HEK293 (cell line): ENCODE measurements at regions not wholly inside any gene's neighbourhood (a gene's known extent, or its start where the extent isn't known, plus 50 kb on each side); places are given as distances from the start of the nearest gene placed in this dataset.
A peak's percentile ranks its signal among the peaks of the same experiment; 100 is the strongest.

Experiments used
- CTCF ChIA-PET: fragments of 350-600 bp; formaldehyde crosslinking; extraction: SDS; loops from one replicate; lab custom pipeline; 2021; ENCODE audit warnings: antibody characterized with exemption; lab: Yijun Ruan, JAX
- POLR2A ChIA-PET: fragments of 300-600 bp; formaldehyde crosslinking; extraction: SDS; loops from one replicate; lab custom pipeline; 2020; ENCODE audit warnings: antibody characterized with exemption, inconsistent platforms; lab: Yijun Ruan, JAX
- H3K27ac ChIP-seq: fragments of 200-500 bp; sonication (Bioruptor generic); 2 replicates; pipeline ENCODE4 v1.5.1; 2014; ENCODE audit warnings: low read depth, low read length, control low read depth, inconsistent platforms; ENCODE audit errors: extremely low read depth
- H3K36me3 ChIP-seq, 2 experiments: fragments of 200-500 bp in 1 of 2; sonication (Bioruptor generic) in 1 of 2; 1 replicate in 1 of 2; 2 replicates in 1 of 2; pipeline ENCODE4 v1.5.1; 2014 to 2017; ENCODE audit warnings: inconsistent platforms in 2 of 2, low read length in 2 of 2; ENCODE audit not compliant: control insufficient read depth in 2 of 2, insufficient read depth in 1 of 2
- H3K4me1 ChIP-seq: fragments of 200-500 bp; sonication (Bioruptor generic); 2 replicates; pipeline ENCODE4 v1.5.1; 2014; ENCODE audit warnings: mild to moderate bottlenecking, low read length, inconsistent platforms; ENCODE audit not compliant: control insufficient read depth, insufficient read depth
- H3K4me3 ChIP-seq: 2 replicates; pipeline ENCODE4 v1.5.1; 2011; ENCODE audit warnings: low read depth, mild to moderate bottlenecking, control low read depth, low read length, moderate library complexity
- H3K9me3 ChIP-seq: fragments of 200-500 bp; sonication (Bioruptor generic); 2 replicates; pipeline ENCODE4 v1.5.1; 2014; ENCODE audit warnings: low read depth, low read length, inconsistent platforms; ENCODE audit not compliant: control insufficient read depth, insufficient read depth
- GLIS2 ChIP-seq: fragments of 450-650 bp; formaldehyde crosslinking; IDR thresholded peaks from 2 replicates; pipeline ENCODE4 v1.5.1; 2016; ENCODE audit warnings: missing biosample characterization, missing genetic modification characterization
- MEIS1 ChIP-seq: sonication (generic); formaldehyde crosslinking; IDR thresholded peaks from 2 replicates; pipeline ENCODE4 v1.8.1; 2022; ENCODE audit warnings: missing genetic modification reagents, mild to moderate bottlenecking, borderline replicate concordance
- OSR2 ChIP-seq: fragments of 450-650 bp; formaldehyde crosslinking; IDR thresholded peaks from 2 replicates; pipeline ENCODE4 v1.5.1; 2016; ENCODE audit warnings: missing biosample characterization, missing genetic modification characterization
- OVOL3 ChIP-seq: fragments of 450-650 bp; formaldehyde crosslinking; IDR thresholded peaks from 2 replicates; pipeline ENCODE4 v1.5.1; 2016; ENCODE audit warnings: missing biosample characterization, missing genetic modification characterization
- SCRT1 ChIP-seq: fragments of 450-650 bp; formaldehyde crosslinking; IDR thresholded peaks from 2 replicates; pipeline ENCODE4 v1.5.1; 2016; ENCODE audit warnings: missing biosample characterization, missing genetic modification characterization, borderline replicate concordance
- ZBTB8A ChIP-seq: fragments of 450-650 bp; formaldehyde crosslinking; IDR thresholded peaks from 2 replicates; pipeline ENCODE4 v1.5.1; 2016; ENCODE audit warnings: missing biosample characterization, missing genetic modification characterization
- ZNF146 ChIP-seq: fragments of 450-650 bp; formaldehyde crosslinking; IDR thresholded peaks from 2 replicates; pipeline ENCODE4 v1.5.1; 2016; ENCODE audit warnings: missing biosample characterization, missing genetic modification characterization
- ZNF16 ChIP-seq: fragments of 450-650 bp; formaldehyde crosslinking; IDR thresholded peaks from 2 replicates; pipeline ENCODE4 v1.5.1; 2016; ENCODE audit warnings: low read depth, missing biosample characterization, missing genetic modification characterization
- ZNF18 ChIP-seq: fragments of 450-650 bp; formaldehyde crosslinking; IDR thresholded peaks from 2 replicates; pipeline ENCODE4 v1.5.1; 2016; ENCODE audit warnings: missing biosample characterization, missing genetic modification characterization
- ZNF223 ChIP-seq: fragments of 450-650 bp; formaldehyde crosslinking; IDR thresholded peaks from 2 replicates; pipeline ENCODE4 v1.5.1; 2016; ENCODE audit warnings: missing biosample characterization, missing genetic modification characterization
- ZNF341 ChIP-seq: fragments of 450-650 bp; formaldehyde crosslinking; IDR thresholded peaks from 2 replicates; pipeline ENCODE4; 2016; ENCODE audit warnings: low read depth, missing biosample characterization, missing genetic modification characterization
- ZNF48 ChIP-seq: fragments of 450-650 bp; formaldehyde crosslinking; IDR thresholded peaks from 2 replicates; pipeline ENCODE4 v1.5.1; 2016; ENCODE audit warnings: missing biosample characterization, missing genetic modification characterization
- ZNF548 ChIP-seq: fragments of 450-650 bp; formaldehyde crosslinking; IDR thresholded peaks from 2 replicates; pipeline ENCODE4 v1.5.1; 2016; ENCODE audit warnings: missing biosample characterization, missing genetic modification characterization
- ZNF560 ChIP-seq: fragments of 450-650 bp; formaldehyde crosslinking; IDR thresholded peaks from 2 replicates; pipeline ENCODE4 v1.5.1; 2017; ENCODE audit warnings: missing biosample characterization, missing genetic modification characterization, borderline replicate concordance
- ZNF580 ChIP-seq: fragments of 450-650 bp; formaldehyde crosslinking; IDR thresholded peaks from 2 replicates; pipeline ENCODE4 v1.5.1; 2016; ENCODE audit warnings: missing biosample characterization, missing genetic modification characterization
- ZNF600 ChIP-seq: fragments of 450-650 bp; formaldehyde crosslinking; IDR thresholded peaks from 2 replicates; pipeline ENCODE4 v1.5.1; 2016; ENCODE audit warnings: missing biosample characterization, missing genetic modification characterization
- ZNF629 ChIP-seq: fragments of 450-650 bp; formaldehyde crosslinking; IDR thresholded peaks from 2 replicates; pipeline ENCODE4 v1.5.1; 2017; ENCODE audit warnings: missing biosample characterization, missing genetic modification characterization
- ZNF645 ChIP-seq: fragments of 450-650 bp; formaldehyde crosslinking; IDR thresholded peaks from 2 replicates; pipeline ENCODE4; 2016; ENCODE audit warnings: missing biosample characterization, missing genetic modification characterization
- ZNF660 ChIP-seq: fragments of 450-650 bp; IDR thresholded peaks from 2 replicates; pipeline ENCODE4 v1.5.1; 2018; ENCODE audit warnings: missing biosample characterization, mild to moderate bottlenecking, missing genetic modification characterization
- ZNF837 ChIP-seq: fragments of 450-650 bp; formaldehyde crosslinking; IDR thresholded peaks from 2 replicates; pipeline ENCODE4 v1.5.1; 2016; ENCODE audit warnings: missing biosample characterization, missing genetic modification characterization
- TF ChIP-seq, protein P1 (sequence below): fragments of 450-650 bp; formaldehyde crosslinking; IDR thresholded peaks from 2 replicates; pipeline ENCODE4 v1.5.1; 2017; ENCODE audit warnings: missing biosample characterization, missing genetic modification characterization
- TF ChIP-seq, protein P2 (sequence below): fragments of 450-650 bp; formaldehyde crosslinking; optimal IDR thresholded peaks from 2 replicates; pipeline ENCODE3; 2016; ENCODE audit warnings: missing biosample characterization, mild to moderate bottlenecking, missing genetic modification characterization

- H3K4me1 ChIP-seq = 0 out of 2 replicates have a peak, but pooled peaks cover 8% of the 10 kb centered on the region
- POLR2A ChIA-PET = no interaction called here
- CTCF ChIA-PET = no interaction called here
- H3K36me3 ChIP-seq = no peaks in the 10 kb centered on the region
- H3K27ac ChIP-seq = no peak overlapping the region
- no peaks in the 10 kb centered on the region for H3K9me3 ChIP-seq
- H3K4me3 ChIP-seq = no peak overlapping the region
- TF ChIP-seq ZNF560 (tag by site-specific recombination) = no peak
- peak; percentile 59 for TF ChIP-seq ZNF600 (tag by site-specific recombination)
- peak; percentile 28; the same call in 1 of the 2 replicates for TF ChIP-seq OSR2 (tag by site-specific recombination)
- TF ChIP-seq ZNF341 (tag by site-specific recombination) = peak; percentile 31; the same call in 1 of the 2 replicates
- TF ChIP-seq ZNF18 (tag by site-specific recombination) = peak; percentile 76
- TF ChIP-seq ZNF223 (tag by site-specific recombination) = no peak
- no peak for TF ChIP-seq SCRT1
Measured at GRCh38 chr20:53658973-53659372, 65.3 kb upstream of the ZNF217 start.

DNA sequence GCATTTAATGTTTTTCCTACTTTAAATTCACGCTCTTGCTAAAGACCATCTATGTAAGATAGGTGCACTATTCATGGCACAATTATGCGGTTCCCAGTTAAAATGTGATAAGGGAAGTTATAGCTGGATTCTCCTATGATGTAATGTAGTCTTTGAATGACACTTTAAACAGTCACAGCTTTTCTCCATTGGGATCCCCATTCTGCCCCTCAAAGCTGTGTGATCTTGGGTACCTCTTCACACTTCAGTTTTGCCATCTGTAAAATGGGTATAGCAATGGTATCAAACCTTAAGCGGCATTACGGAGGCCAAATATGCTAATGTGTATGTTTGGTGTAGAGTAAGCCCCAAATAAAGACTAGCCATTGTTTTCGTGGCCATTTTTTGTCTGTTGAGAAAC is 64.7 kb upstream of the ZNF217 start:
- no peak overlapping the region for H3K27ac ChIP-seq
- TF ChIP-seq ZNF548 (no peak), GLIS2 (no peak), ZNF48 (tag by site-specific recombination) (no peak), ZNF837 (tag by site-specific recombination) (no peak), ZNF645 (tag by site-specific recombination) (no peak), MEIS1 (no peak), ZNF660 (no peak), ZNF629 (tag by site-specific recombination) (no peak; the same call in 1 of the 2 replicates), ZNF146 (tag by site-specific recombination) (no peak), OVOL3 (tag by site-specific recombination) (no peak), ZBTB8A (no peak), ZNF16 (tag by site-specific recombination) (no peak), ZNF580 (tag by site-specific recombination) (no peak)
- TF ChIP-seq, protein P1, sequence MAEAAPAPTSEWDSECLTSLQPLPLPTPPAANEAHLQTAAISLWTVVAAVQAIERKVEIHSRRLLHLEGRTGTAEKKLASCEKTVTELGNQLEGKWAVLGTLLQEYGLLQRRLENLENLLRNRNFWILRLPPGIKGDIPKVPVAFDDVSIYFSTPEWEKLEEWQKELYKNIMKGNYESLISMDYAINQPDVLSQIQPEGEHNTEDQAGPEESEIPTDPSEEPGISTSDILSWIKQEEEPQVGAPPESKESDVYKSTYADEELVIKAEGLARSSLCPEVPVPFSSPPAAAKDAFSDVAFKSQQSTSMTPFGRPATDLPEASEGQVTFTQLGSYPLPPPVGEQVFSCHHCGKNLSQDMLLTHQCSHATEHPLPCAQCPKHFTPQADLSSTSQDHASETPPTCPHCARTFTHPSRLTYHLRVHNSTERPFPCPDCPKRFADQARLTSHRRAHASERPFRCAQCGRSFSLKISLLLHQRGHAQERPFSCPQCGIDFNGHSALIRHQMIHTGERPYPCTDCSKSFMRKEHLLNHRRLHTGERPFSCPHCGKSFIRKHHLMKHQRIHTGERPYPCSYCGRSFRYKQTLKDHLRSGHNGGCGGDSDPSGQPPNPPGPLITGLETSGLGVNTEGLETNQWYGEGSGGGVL (tag by site-specific recombination) = no peak
- TF ChIP-seq, protein P2, sequence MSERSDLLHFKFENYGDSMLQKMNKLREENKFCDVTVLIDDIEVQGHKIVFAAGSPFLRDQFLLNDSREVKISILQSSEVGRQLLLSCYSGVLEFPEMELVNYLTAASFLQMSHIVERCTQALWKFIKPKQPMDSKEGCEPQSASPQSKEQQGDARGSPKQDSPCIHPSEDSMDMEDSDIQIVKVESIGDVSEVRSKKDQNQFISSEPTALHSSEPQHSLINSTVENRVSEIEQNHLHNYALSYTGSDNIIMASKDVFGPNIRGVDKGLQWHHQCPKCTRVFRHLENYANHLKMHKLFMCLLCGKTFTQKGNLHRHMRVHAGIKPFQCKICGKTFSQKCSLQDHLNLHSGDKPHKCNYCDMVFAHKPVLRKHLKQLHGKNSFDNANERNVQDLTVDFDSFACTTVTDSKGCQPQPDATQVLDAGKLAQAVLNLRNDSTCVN (tag by site-specific recombination) = no peak
- ChIA-PET CTCF (interaction anchor here (0.6 to 1.2 kb wide), 2 partner anchors 8 to 213 kb away, joined by 3 read pairs; no protein-coding TSS in a partner anchor), POLR2A (no interaction called here)
- 0 out of 2 replicates have a peak, but pooled peaks cover 8% of the 10 kb centered on the region for H3K4me1 ChIP-seq
- no peak overlapping the region for H3K4me3 ChIP-seq
- no peaks in the 10 kb centered on the region for H3K9me3 ChIP-seq
- H3K36me3 ChIP-seq = no peaks in the 10 kb centered on the region
